GM12864 (cell line): ENCODE measurements at regions not wholly inside any gene's neighbourhood (a gene's known extent, or its start where the extent isn't known, plus 50 kb on each side); places are given as distances from the start of the nearest gene placed in this dataset.
"Not testable (repeated sequence)": the region's sequence is repeated elsewhere in the genome, so short reads cannot be mapped to it uniquely, and the experiment has no call there.

Experiments
- DNase-seq: peaks from one replicate; pipeline ENCODE4 v3.0.0-alpha.2; 2011; ENCODE audit warnings: low read depth
- H3K4me3 ChIP-seq: 2 replicates; pipeline ENCODE4 v1.5.1; 2011; ENCODE audit warnings: mild to moderate bottlenecking, low read depth, low read length, control low read depth
- TF ChIP-seq, protein P1 (sequence below): IDR thresholded peaks from 2 replicates; pipeline ENCODE4 v1.5.1; 2011; ENCODE audit warnings: low read depth, mild to moderate bottlenecking, moderate library complexity, low read length, control low read depth, inconsistent platforms; ENCODE audit errors: missing control alignments

- TF ChIP-seq, protein P1, sequence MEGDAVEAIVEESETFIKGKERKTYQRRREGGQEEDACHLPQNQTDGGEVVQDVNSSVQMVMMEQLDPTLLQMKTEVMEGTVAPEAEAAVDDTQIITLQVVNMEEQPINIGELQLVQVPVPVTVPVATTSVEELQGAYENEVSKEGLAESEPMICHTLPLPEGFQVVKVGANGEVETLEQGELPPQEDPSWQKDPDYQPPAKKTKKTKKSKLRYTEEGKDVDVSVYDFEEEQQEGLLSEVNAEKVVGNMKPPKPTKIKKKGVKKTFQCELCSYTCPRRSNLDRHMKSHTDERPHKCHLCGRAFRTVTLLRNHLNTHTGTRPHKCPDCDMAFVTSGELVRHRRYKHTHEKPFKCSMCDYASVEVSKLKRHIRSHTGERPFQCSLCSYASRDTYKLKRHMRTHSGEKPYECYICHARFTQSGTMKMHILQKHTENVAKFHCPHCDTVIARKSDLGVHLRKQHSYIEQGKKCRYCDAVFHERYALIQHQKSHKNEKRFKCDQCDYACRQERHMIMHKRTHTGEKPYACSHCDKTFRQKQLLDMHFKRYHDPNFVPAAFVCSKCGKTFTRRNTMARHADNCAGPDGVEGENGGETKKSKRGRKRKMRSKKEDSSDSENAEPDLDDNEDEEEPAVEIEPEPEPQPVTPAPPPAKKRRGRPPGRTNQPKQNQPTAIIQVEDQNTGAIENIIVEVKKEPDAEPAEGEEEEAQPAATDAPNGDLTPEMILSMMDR, result no peak
- no peak for DNase-seq
- H3K4me3 ChIP-seq, result no peak overlapping the region
Observed at GRCh38 chr9:108043585-108043984, 554.0 kb upstream of the KLF4 start.

DNA sequence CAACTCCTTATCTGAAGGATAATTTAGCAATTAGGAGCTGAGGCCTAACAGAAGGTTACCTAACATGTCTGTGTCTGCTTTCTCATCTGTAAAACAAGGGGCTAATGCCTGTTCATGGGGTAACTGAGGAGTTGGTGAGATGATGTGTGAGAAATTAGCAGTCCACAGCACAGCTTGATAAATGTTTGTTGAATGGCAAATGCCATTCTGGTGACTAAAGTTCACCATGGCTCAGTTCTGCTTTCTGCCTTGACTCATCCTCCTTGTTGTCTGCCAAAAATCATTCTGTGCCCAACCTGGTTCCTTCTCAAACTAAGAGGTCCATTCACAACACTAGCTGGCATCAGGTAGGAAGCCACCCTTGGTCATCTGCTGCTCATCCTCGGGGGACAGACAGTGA lies 552.0 kb upstream of the KLF4 start:
- TF ChIP-seq, protein P1, result no peak
- no peak for DNase-seq
- H3K4me3 ChIP-seq, result no peak overlapping the region

DNA sequence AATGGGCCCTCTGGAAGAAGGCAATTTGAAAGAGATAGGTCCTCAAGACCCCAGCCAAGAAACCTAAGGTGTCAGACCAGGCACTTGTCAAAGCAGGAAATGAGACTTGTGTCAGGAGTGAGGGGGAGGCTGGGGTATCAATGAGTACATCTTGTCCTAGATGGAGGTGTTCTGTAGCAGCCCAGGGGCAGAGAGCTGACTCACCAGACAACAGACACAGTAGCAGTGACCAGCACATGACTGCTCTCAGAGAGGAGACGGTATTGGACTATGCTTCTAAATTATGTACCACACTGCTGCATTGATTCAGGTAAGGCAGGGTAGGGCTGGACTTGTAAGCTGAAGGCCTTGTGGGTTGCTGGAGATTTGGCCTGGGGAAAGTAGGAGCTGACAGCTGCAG lies 551.2 kb upstream of the KLF4 start:
- no peak overlapping the region for H3K4me3 ChIP-seq
- DNase-seq, result no peak
- TF ChIP-seq, protein P1, result no peak

DNA sequence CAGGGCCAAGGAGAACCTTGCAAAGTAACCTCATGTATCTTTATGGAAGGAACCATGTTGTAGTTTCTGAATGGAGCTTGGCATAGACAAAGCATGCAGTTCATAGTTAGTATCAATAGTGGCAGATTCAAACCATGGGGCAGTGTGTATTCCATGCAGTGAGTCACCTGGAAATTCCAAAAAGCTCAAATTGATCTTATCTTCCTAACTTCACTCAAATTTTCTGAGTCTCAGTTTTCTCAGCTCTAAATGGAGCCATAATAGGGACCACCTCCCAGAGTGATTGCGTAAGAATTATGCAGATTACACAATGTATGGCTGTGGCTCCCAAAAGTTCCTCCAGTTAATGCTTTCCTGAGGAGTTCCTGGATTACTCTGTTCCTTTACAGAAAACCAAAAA lies 549.9 kb upstream of the KLF4 start:
- TF ChIP-seq, protein P1, result no peak
- no peak overlapping the region for H3K4me3 ChIP-seq
- no peak for DNase-seq

GRCh38 chr9:108039012-108039411 lies 549.4 kb upstream of the KLF4 start:
- no peak overlapping the region for H3K4me3 ChIP-seq
- no peak for DNase-seq
- TF ChIP-seq, protein P1, result no peak

- TF ChIP-seq, protein P1, result no peak
- H3K4me3 ChIP-seq, result no peak overlapping the region
- DNase-seq, result no peak
Observed at GRCh38 chr9:108035487-108035886, 545.9 kb upstream of the KLF4 start.

- H3K4me3 ChIP-seq, result no peak overlapping the region
- TF ChIP-seq, protein P1, result no peak
- DNase-seq, result no peak
Observed at GRCh38 chr9:108033976-108034964, 544.7 kb upstream of the KLF4 start.

- H3K4me3 ChIP-seq, DNase-seq: not testable (repeated sequence)
Observed at GRCh38 chr9:108032079-108032478, 542.5 kb upstream of the KLF4 start.

DNA sequence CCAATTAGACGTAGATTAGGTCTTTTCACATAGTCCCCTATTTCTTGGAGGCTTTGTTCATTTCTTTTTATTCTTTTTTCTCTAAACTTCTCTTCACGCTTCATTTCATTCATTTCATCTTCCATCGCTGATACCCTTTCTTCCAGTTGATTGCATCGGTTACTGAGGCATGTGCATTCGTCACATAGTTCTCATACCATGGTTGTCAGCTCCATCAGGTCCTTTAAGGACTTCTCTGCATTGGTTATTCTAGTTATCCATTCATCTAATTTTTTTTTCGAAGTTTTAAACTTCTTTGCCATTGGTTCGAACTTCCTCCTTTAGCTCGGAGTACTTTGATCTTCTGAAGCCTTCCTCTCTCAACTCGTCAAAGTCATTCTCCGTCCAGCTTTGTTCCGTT lies 541.7 kb upstream of the KLF4 start:
- not testable (repeated sequence) for DNase-seq, H3K4me3 ChIP-seq

DNA sequence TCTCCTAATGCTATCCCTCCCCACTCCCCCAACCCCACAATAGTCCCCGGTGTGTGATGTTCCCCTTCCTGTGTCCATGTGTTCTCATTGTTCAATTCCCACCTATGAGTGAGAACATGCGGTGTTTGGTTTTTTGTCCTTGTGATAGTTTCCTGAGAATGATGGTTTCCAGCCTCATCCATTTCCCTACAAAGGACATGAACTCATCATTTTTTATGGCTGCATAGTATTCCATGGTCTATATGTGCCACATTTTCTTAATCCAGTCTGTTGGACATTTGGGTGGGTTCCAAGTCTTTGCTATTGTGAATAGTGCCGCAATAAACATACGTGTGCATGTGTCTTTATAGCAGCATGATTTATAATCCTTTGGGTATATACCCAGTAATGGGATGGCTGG lies 537.1 kb upstream of the KLF4 start:
- not testable (repeated sequence) for H3K4me3 ChIP-seq, DNase-seq
